ENCODE measurements at regions not wholly inside any gene's neighbourhood (a gene's known extent, or its start where the extent isn't known, plus 50 kb on each side); places are given as distances from the start of the nearest gene placed in this dataset.

GRCh38 chr4:114180481-114180880 is 201.0 kb upstream of the ARSJ start:
- no peaks in the 10 kb centered on the region for H3K27me3 ChIP-seq
- 39 to 48% methylated on average over 6 of the region's 6 CpGs for WGBS, 2 donors
- no peaks in the 10 kb centered on the region for H3K36me3 ChIP-seq (ENCODE audit: low read depth, missing control alignments)
- TF ChIP-seq POLR2A (IDR thresholded peaks at IDR 0.05) (no peak), CTCF (IDR thresholded peaks at IDR 0.05) (peak in 1 of 3 experiments; percentile 10)
- no peaks in the 10 kb centered on the region for H3K9me3 ChIP-seq
- no peaks in the 10 kb centered on the region for H3K4me1 ChIP-seq
- intact Hi-C loops (cut with DNase I; ENCODE audit: low total_unique reads): no loop called here
- H3K27ac ChIP-seq: no peak overlapping the region
- DNase-seq: peak; percentile 34
- no peak overlapping the region for H3K4me3 ChIP-seq

- Histone ChIP-seq H3K27me3 (no peaks in the 10 kb centered on the region), H3K36me3 (ENCODE audit: low read depth, missing control alignments) (no peaks in the 10 kb centered on the region), H3K4me3 (no peak overlapping the region), H3K4me1 (no peaks in the 10 kb centered on the region), H3K27ac (no peak overlapping the region), H3K9me3 (no peaks in the 10 kb centered on the region)
- 82 to 87% methylated on average over 3 of the region's 3 CpGs for WGBS, 2 donors
- intact Hi-C loops (cut with DNase I; ENCODE audit: low total_unique reads): no loop called here
- no peak for DNase-seq
- TF ChIP-seq CTCF (IDR thresholded peaks at IDR 0.05): no peak
Measured at GRCh38 chr4:114184901-114185300, 205.5 kb upstream of the ARSJ start.

GRCh38 chr4:114187592-114187991 is 208.1 kb upstream of the ARSJ start:
- Histone ChIP-seq H3K4me1 (no peaks in the 10 kb centered on the region), H3K9me3 (no peaks in the 10 kb centered on the region), H3K36me3 (ENCODE audit: low read depth, missing control alignments) (no peaks in the 10 kb centered on the region), H3K27ac (no peak overlapping the region), H3K27me3 (no peaks in the 10 kb centered on the region), H3K4me3 (no peak overlapping the region)
- no peak for TF ChIP-seq POLR2A (IDR thresholded peaks at IDR 0.05)
- no peak for TF ChIP-seq CTCF (IDR thresholded peaks at IDR 0.05)
- DNase-seq: no peak
- intact Hi-C loops (cut with DNase I; ENCODE audit: low total_unique reads): no loop called here

GRCh38 chr4:114191496-114191895 is 212.0 kb upstream of the ARSJ start:
- no peaks in the 10 kb centered on the region for H3K9me3 ChIP-seq
- no peak overlapping the region for H3K4me3 ChIP-seq
- DNase-seq: no peak
- H3K27me3 ChIP-seq: no peaks in the 10 kb centered on the region
- no peak overlapping the region for H3K27ac ChIP-seq
- intact Hi-C loops (cut with DNase I; ENCODE audit: low total_unique reads): no loop called here
- 27 to 49% methylated on average over 1 of the region's 1 CpG for WGBS, 2 donors
- TF ChIP-seq CTCF (IDR thresholded peaks at IDR 0.05) (no peak), POLR2A (IDR thresholded peaks at IDR 0.05) (no peak)
- H3K36me3 ChIP-seq (ENCODE audit: low read depth, missing control alignments): no peaks in the 10 kb centered on the region
- no peaks in the 10 kb centered on the region for H3K4me1 ChIP-seq

- Histone ChIP-seq H3K27me3 (no peaks in the 10 kb centered on the region), H3K9me3 (no peaks in the 10 kb centered on the region), H3K36me3 (ENCODE audit: low read depth, missing control alignments) (no peaks in the 10 kb centered on the region), H3K4me3 (no peak overlapping the region), H3K27ac (no peak overlapping the region), H3K4me1 (no peaks in the 10 kb centered on the region)
- TF ChIP-seq POLR2A (IDR thresholded peaks at IDR 0.05) (no peak), CTCF (IDR thresholded peaks at IDR 0.05) (no peak)
- 72 to 87% methylated on average over 2 of the region's 2 CpGs for WGBS, 2 donors
- intact Hi-C loops (cut with DNase I; ENCODE audit: low total_unique reads): no loop called here
- no peak for DNase-seq
Measured at GRCh38 chr4:114192854-114193253, 213.4 kb upstream of the ARSJ start.

Data from testis (tissue), 2 donors.